ENCODE measurements at regions not wholly inside any gene's neighbourhood (a gene's known extent, or its start where the extent isn't known, plus 50 kb on each side); places are given as distances from the start of the nearest gene placed in this dataset.
"Not testable (repeated sequence)": the region's sequence is repeated elsewhere in the genome, so short reads cannot be mapped to it uniquely, and the experiment has no call there.

DNA sequence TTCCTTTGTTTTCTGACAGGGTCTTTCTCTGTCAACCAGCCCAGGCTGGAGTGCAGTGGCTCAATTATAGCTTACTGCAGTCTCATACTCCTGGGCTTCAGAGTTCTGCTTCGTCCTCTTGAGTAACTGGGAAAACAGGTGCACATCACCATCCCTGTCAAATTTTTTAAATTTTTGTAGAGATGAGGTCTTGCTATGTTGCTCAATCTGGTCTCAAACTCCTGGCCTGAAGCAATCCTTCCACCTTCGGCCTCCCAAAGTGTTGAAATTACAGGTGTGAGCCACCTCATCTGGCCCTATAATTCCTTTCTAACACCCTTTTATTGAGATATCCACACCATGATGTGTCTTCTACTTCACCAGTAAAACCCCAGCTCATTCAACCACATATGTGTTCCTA lies 341.6 kb upstream of the PCSK5 start:
- no peak overlapping the region for H3K4me3 ChIP-seq (ENCODE audit: low read depth, low read length)
- in situ Hi-C loops (cut with HindIII; ENCODE audit: low pct_ligation_motif_present, low sequenced_read_pairs): no loop called here
- TF ChIP-seq, protein P1, sequence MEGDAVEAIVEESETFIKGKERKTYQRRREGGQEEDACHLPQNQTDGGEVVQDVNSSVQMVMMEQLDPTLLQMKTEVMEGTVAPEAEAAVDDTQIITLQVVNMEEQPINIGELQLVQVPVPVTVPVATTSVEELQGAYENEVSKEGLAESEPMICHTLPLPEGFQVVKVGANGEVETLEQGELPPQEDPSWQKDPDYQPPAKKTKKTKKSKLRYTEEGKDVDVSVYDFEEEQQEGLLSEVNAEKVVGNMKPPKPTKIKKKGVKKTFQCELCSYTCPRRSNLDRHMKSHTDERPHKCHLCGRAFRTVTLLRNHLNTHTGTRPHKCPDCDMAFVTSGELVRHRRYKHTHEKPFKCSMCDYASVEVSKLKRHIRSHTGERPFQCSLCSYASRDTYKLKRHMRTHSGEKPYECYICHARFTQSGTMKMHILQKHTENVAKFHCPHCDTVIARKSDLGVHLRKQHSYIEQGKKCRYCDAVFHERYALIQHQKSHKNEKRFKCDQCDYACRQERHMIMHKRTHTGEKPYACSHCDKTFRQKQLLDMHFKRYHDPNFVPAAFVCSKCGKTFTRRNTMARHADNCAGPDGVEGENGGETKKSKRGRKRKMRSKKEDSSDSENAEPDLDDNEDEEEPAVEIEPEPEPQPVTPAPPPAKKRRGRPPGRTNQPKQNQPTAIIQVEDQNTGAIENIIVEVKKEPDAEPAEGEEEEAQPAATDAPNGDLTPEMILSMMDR (IDR thresholded peaks at IDR 0.05; ENCODE audit: low read depth, low read length, missing control alignments): no peak

GRCh38 chr9:75551861-75552260 lies 338.6 kb upstream of the PCSK5 start:
- DNase-seq: no peak
- Histone ChIP-seq H3K27ac (no peak overlapping the region), H3K36me3 (replicated peaks) (no peaks in the 10 kb centered on the region), H3K4me3 (ENCODE audit: low read depth, low read length) (no peak overlapping the region), H3K27me3 (replicated peaks) (no peaks in the 10 kb centered on the region)
- in situ Hi-C loops (cut with HindIII; ENCODE audit: low pct_ligation_motif_present, low sequenced_read_pairs): no loop called here
- TF ChIP-seq, protein P1 (IDR thresholded peaks at IDR 0.05; ENCODE audit: low read depth, low read length, missing control alignments): no peak

More for the DNA sequence above, 341.6 kb upstream of the PCSK5 start:
- H3K27ac ChIP-seq: no peak overlapping the region
- H3K27me3 ChIP-seq (replicated peaks): no peaks in the 10 kb centered on the region
- no peaks in the 10 kb centered on the region for H3K36me3 ChIP-seq (replicated peaks)
- no peak for DNase-seq

DNA sequence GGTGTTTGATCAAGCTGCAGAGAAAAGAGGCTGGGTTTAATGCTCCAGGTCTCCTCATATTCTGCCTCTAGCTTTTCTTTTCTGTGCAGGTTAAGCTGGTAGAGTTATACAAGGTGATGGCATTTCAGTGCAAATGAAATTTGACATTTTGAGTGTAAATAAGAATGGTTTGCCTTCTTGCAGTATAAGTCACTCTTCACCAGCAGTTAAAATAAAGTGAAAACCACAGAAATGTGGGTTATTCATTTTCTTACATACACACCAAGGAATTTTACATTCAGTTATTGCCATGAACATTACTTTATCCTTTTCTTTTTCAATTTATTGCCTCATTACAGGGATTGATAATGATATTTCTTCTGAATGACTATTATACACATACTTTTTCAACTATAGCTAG lies 337.5 kb upstream of the PCSK5 start:
- TF ChIP-seq, protein P1 (IDR thresholded peaks at IDR 0.05; ENCODE audit: low read depth, low read length, missing control alignments): no peak
- H3K27me3 ChIP-seq (replicated peaks): no peaks in the 10 kb centered on the region
- H3K4me3 ChIP-seq (ENCODE audit: low read depth, low read length): no peak overlapping the region
- H3K36me3 ChIP-seq (replicated peaks): no peaks in the 10 kb centered on the region
- DNase-seq: no peak
- in situ Hi-C loops (cut with HindIII; ENCODE audit: low pct_ligation_motif_present, low sequenced_read_pairs): no loop called here
- no peak overlapping the region for H3K27ac ChIP-seq

DNA sequence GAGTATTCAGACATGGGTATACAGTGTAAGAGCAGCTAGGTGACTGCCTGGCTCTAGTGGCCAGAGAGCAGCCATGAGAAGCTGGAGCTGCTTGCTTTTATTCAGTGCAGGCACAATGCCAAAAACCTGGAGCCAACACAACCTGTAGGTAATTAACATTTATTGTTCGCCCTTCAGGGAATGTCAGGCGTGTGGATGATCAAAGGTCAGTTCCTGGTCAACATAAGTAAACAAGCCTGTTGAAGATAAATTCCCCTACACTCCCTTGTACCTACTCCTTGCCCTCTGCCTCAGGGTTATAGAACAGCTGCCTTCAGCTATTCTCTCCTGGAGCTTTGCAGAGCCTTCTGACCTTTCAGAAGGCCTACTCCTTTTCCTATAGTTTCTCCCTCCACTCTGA lies 323.7 kb upstream of the PCSK5 start:
- in situ Hi-C loops (cut with HindIII; ENCODE audit: low pct_ligation_motif_present, low sequenced_read_pairs); H3K36me3 ChIP-seq (replicated peaks); H3K4me3 ChIP-seq (ENCODE audit: low read depth, low read length); H3K27me3 ChIP-seq (replicated peaks); H3K27ac ChIP-seq; DNase-seq: not testable (repeated sequence)

- in situ Hi-C loops (cut with HindIII; ENCODE audit: low pct_ligation_motif_present, low sequenced_read_pairs): no loop called here
Observed at GRCh38 chr9:75570538-75570937, 319.9 kb upstream of the PCSK5 start.

DNA sequence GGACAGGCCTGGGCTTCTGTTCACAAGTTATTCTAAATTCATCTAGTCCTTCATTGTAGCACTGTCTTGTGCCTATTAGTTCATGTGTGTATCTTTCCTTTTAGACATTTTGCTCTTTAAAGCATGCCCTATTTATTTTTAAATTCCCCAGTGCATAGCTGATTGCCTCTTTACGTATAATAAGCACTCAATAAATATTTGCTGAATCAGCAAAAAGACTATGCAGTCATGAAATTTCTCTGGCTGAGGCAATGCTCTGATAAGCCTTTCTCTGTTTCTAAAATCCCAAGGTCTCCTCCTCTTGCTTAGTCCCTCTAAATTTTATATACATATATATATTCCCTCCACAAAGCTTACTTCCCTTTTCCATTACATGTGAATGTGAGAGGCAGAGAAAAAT lies 315.9 kb upstream of the PCSK5 start:
- in situ Hi-C loops (cut with HindIII; ENCODE audit: low pct_ligation_motif_present, low sequenced_read_pairs): no loop called here
- no peak overlapping the region for H3K4me3 ChIP-seq (ENCODE audit: low read depth, low read length)
- TF ChIP-seq, protein P1 (IDR thresholded peaks at IDR 0.05; ENCODE audit: low read depth, low read length, missing control alignments): no peak
- H3K27me3 ChIP-seq (replicated peaks): no peaks in the 10 kb centered on the region
- DNase-seq: no peak
- H3K27ac ChIP-seq: no peak overlapping the region
- H3K36me3 ChIP-seq (replicated peaks): no peaks in the 10 kb centered on the region

More at GRCh38 chr9:75570538-75570937, 319.9 kb upstream of the PCSK5 start:
- H3K27me3 ChIP-seq (replicated peaks): no peaks in the 10 kb centered on the region
- TF ChIP-seq, protein P1 (IDR thresholded peaks at IDR 0.05; ENCODE audit: low read depth, low read length, missing control alignments): no peak
- no peaks in the 10 kb centered on the region for H3K36me3 ChIP-seq (replicated peaks)
- H3K4me3 ChIP-seq (ENCODE audit: low read depth, low read length): no peak overlapping the region
- H3K27ac ChIP-seq: no peak overlapping the region
- no peak for DNase-seq

Data from brain microvascular endothelial cell (primary cell).